ENCODE measurements at regions not wholly inside any gene's neighbourhood (a gene's known extent, or its start where the extent isn't known, plus 50 kb on each side); places are given as distances from the start of the nearest gene placed in this dataset.

GRCh38 chrX:67480789-67481188 lies 63.0 kb upstream of the AR start:
- DNase-seq = no peak
